Stimulated activated CD4-positive, alpha-beta T cell treated with anti-CD3 and anti-CD28 coated beads, Interleukin-4, amount 100 ng/mL, for 24 hours (primary cell): ENCODE measurements at regions not wholly inside any gene's neighbourhood (a gene's known extent, or its start where the extent isn't known, plus 50 kb on each side); places are given as distances from the start of the nearest gene placed in this dataset.

Source experiments
- DNase-seq: peaks from one replicate; pipeline ENCODE4 v3.0.0-alpha.2; 2020

- DNase-seq, result no peak
These were observed 120.1 kb upstream of the MGAT5 start for GRCh38 chr2:134133622-134134312.

GRCh38 chr2:134134313-134134706, 119.6 kb upstream of the MGAT5 start:
- DNase-seq, result no peak

- DNase-seq, result no peak
These were observed 119.0 kb upstream of the MGAT5 start for GRCh38 chr2:134134827-134135226.

DNA sequence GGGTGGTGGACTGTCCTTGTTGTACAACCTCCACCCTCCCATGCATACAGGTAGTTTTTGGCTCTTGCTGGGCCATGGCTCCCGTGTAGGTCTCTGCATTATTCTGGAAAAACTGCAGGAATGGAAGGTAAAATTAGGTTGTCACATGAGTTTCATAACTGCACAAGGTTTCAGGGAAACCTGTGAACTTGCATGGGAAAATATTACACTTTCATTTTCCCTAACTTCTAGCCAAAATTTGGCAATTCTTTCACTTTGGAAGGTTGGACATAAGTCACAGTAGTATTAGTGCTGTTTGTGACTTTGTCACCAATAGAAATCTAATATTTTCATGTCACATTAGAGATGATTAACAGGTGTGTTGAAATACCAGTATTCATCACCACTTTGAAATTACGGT, 118.1 kb upstream of the MGAT5 start:
- DNase-seq, result no peak

DNA sequence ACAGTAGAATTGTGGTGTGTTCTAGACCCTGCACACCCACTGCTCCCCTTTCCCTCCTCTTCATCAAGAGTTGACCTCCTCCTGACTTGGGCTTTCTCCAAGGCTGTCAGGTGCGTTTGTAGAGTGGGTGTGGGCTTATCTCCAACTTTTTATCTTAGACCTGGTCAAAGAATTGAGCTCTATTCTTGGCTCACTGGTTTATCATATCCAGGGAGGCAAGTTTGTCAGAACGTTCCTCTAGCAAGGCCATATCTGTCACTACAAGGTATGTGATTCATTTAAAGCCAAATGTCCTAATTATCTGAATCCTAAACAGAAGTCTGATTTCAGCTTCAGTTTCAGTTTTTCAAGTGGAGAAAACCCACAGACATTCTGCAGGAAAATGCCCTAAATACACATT, 117.1 kb upstream of the MGAT5 start:
- DNase-seq, result no peak

GRCh38 chr2:134137182-134137611, 116.7 kb upstream of the MGAT5 start:
- DNase-seq, result no peak

GRCh38 chr2:134138115-134138514, 115.8 kb upstream of the MGAT5 start:
- DNase-seq, result no peak

- no peak for DNase-seq
These were observed 114.3 kb upstream of the MGAT5 start for GRCh38 chr2:134139611-134140010.

DNA sequence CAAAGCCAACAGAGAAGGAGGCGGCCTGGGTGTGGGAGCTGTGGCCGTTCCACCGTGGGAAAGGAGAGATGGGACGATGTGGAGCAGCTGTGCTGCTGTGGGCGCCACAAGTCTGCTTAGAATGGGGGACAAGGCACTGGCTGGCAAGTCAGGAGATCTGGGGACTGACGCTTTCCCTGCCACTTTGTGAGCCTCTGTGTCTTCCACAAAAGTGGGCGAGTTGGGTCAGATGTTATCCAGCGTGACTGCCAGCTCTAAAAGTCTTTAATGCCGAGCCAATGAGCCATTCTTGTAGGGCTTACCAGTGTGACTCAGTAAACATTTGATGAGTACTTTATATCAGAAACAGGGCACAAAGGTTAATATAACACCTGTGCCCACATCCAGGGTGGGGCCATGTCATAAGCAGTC, 113.6 kb upstream of the MGAT5 start:
- no peak for DNase-seq

DNA sequence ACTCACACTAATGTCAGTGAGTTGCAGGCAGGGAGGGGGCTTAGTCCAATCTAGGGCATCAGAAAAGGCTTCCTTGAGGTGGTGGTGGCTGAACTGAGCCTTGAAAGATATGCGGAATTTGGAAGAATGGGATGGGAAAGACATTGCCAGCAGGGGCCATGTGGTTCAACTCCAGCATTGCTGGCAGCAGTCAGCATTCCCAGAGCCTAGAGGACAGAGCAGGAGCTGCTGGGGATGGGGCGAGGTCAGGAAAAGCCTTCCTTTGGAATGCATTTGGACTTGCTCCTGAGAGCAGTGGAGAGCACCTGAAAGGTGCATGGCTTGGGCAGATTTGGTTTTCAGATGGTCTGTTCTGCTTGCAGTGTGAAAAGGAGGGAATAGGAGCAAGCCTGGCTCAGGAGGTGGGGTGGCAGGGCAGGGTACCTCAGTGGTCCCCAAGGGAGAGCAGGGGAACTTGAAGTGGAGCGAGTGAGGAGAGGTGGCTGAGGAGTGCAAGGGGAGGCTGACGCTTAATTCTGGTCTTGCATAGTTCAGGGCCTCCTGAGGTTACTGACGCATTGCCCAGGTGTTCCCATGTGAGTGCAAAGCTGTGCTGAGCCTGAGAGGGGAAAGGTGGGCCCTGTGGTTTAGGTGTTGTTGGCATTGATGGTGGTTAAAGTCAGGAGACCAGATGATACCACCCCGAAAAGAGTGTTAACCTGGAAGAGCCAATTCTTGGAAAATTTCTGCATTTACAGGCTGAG, 112.1 kb upstream of the MGAT5 start:
- no peak for DNase-seq

DNA sequence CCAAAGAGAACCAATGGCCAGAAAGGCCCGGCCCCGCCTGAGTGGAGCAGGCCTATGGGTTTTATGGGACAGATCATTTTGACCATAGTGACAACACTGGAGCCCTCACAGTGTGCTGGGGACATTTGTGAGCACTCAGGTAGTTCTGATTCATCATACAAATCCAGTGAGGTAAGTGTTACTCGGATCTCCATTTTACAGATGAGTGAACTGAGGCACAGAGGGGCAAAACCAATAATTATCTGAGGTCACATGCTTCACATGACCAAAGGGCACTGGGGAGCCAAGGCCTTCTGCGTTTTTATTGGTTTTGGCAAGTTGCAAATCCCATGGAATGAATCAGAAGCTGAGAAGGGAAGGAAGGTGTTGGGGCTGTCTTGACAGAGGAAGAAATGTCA, 111.5 kb upstream of the MGAT5 start:
- DNase-seq, result no peak

DNA sequence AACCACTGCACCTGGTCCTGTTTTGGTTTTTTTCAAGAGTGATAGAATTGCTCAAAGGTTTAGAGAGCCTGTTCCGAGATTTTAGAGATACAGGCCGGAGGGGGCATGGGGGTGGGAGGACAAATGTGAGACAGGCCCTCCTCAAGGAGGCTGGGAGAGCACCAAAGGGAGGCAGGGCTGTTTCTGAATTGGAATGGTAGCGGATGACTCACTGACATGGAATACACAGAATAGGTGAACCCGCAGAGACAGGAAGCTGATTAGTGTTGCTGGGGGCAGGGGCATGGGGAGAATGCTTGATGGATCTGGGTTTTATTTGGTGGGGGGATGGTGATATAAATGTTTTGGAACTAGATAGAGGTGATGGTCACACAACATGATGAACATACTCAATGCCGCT, 111.0 kb upstream of the MGAT5 start:
- no peak for DNase-seq

DNA sequence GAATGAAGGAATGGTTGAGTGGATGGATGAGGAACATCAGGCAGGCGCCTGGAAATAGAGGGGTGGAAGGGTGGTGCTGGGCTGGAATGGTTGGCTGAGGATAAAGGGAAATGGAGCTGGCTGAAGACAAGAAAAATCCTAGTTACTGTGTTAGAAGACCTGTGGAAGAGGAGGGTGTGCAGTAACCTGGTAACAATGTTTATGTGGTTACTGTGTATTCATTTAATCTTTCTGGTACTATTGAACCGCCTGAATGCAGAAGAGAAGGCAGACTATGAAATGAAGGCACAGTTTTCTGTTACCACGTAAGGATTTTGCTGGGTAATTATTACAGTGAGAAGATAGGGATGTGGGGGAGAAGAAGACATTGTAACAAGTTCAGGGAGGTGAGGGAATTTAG, 110.3 kb upstream of the MGAT5 start:
- no peak for DNase-seq

GRCh38 chr2:134144081-134144596, 109.7 kb upstream of the MGAT5 start:
- no peak for DNase-seq

- no peak for DNase-seq
These were observed 109.2 kb upstream of the MGAT5 start for GRCh38 chr2:134144651-134145050.

- DNase-seq, result no peak
These were observed 108.4 kb upstream of the MGAT5 start for GRCh38 chr2:134145519-134145918.

GRCh38 chr2:134146161-134146560, 107.7 kb upstream of the MGAT5 start:
- DNase-seq, result no peak

GRCh38 chr2:134146620-134147019, 107.3 kb upstream of the MGAT5 start:
- DNase-seq, result no peak

DNA sequence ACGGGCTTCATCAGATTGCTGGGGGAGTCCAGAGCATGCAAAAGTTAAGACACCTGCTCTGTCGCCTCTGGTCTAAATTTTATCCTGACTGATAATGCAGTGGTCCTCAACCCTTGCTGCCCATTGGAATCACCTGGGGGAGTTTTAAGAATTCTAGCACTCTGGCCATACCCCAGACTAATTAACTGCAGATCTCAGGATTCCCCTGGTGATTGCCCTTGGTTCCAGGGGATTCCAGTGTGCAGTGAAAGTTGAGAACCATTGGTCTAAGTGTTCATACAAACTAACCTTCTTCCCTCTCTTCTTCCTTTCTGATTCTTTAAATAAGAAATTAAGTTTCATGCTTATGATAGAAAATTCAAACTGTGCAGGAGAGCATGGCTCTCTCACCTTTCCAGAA, 105.7 kb upstream of the MGAT5 start:
- DNase-seq, result no peak

DNA sequence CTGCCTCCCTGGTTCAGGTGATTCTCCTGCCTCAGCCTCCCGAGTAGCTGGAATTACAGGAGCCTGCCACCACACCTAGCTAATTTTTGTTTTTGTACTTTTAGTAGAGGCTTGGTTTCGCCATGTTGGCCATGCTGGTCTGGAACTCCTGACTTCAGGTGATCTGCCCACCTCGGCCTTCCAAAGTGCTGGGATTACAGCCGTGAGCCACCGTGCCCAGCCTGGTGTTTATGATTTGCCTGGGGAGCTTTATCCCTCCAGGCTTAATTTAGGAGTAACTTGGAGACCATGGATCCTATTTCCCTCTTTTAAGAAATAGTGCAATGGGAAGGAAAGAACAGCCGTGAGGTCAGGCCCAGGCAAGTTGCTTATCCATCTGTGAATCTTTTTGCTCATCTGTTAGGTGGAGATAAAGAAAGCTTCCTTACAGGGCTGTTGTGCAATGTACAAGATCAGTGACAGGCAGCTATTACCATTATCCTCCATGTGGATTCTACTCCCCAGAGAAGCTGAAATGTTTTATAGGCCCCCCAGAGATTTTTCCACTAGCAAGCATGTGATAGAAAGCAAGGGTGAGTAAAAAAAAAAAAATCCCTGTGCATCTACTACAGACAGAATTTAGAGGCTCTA, 104.9 kb upstream of the MGAT5 start:
- no peak for DNase-seq

DNA sequence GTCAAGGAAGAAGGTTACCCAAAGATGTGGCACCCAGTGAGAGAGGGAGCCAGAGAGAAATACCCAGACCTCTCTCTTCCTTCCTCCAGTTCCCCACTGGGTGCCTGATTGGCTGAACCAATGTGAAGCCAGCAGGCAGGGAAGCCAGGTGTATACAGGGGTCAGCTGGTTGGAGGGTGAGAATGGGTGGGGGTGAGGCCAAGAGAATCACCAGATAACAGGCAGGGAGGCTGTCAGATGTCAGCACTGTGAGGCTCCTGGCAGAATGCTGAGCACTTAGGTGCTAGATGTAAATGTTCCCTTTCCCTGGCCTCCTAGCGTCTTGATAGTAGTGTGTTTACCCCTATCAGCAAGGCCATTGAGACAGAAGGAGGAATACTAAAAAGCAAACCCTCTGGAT, 104.0 kb upstream of the MGAT5 start:
- no peak for DNase-seq

- DNase-seq, result no peak
These were observed 103.1 kb upstream of the MGAT5 start for GRCh38 chr2:134150760-134151159.

- DNase-seq, result no peak
These were observed 101.5 kb upstream of the MGAT5 start for GRCh38 chr2:134152045-134153010.
